SU-DHL-6 (cell line): ENCODE measurements at regions not wholly inside any gene's neighbourhood (a gene's known extent, or its start where the extent isn't known, plus 50 kb on each side); places are given as distances from the start of the nearest gene placed in this dataset.

ENCODE experiments used
- CTCF ChIP-seq: fragments of 200-600 bp; sonication (generic); IDR thresholded peaks from one replicate; pipeline ENCODE4 v1.5.1; 2017; ENCODE audit warnings: antibody characterized with exemption, mild to moderate bottlenecking, low read length, moderate library complexity; ENCODE audit not compliant: insufficient read depth, poor library complexity, severe bottlenecking
- EZH2phosphoT487 ChIP-seq: fragments of 200-600 bp; sonication (generic), shearing (Covaris generic); conservative IDR thresholded peaks from 2 replicates; pipeline ENCODE4 v1.6.1; 2018; ENCODE audit warnings: mild to moderate bottlenecking, antibody characterized with exemption, low read length, moderate library complexity, mixed read lengths

GRCh38 chr3:191901741-191902140 lies 440.8 kb downstream of the PYDC2 start:
- TF ChIP-seq CTCF: no peak
- no peak for TF ChIP-seq EZH2phosphoT487
